ENCODE measurements at regions not wholly inside any gene's neighbourhood (a gene's known extent, or its start where the extent isn't known, plus 50 kb on each side); places are given as distances from the start of the nearest gene placed in this dataset.

- H3K27me3 ChIP-seq (ENCODE audit: insufficient read depth, insufficient read length): peaks cover 6% of the 10 kb centered on the region
- peaks cover 4% of the 10 kb centered on the region for H3K4me1 ChIP-seq (ENCODE audit: insufficient read depth, insufficient read length)
- DNase-seq (ENCODE audit: low read depth, low spot score): no peak
- no peak for TF ChIP-seq YY1 (IDR thresholded peaks at IDR 0.05; ENCODE audit: insufficient read depth, insufficient read length)
- TF ChIP-seq ZNF274 (IDR thresholded peaks at IDR 0.05; ENCODE audit: low read depth, low read length): no peak
- H3K9me3 ChIP-seq (ENCODE audit: insufficient read depth, low read length): peaks cover 7% of the 10 kb centered on the region; the same call in 1 of the 2 replicates
- H3K9ac ChIP-seq (ENCODE audit: insufficient read length, low read depth): no peak overlapping the region
- H3K4me3 ChIP-seq (ENCODE audit: insufficient read length, low read depth): no peak overlapping the region
- H3K36me3 ChIP-seq (ENCODE audit: insufficient read depth, insufficient read length, low read length): no peaks in the 10 kb centered on the region
Measured at GRCh38 chr10:78304091-78305045, 270.7 kb downstream of the RPS24 start.

DNA sequence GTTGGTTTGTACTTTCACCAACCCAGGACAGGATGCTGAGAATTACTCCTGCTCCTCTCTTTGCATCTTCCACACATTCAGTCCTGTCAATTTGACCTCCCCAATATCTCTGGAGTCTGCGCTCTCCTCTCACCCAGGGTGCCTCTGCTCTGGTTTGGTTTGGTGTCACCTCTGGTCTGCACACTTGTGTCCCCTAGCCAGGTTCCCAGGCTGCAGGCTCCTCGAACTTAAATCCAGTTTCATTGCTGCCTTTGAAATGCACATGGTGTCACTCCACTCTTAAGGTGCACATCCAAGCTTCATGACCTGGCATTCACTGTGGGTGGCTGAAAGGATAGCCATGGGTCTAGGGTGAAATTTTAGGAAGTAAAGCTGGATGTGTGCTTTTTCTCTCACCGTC, 271.6 kb downstream of the RPS24 start:
- H3K9me3 ChIP-seq (ENCODE audit: insufficient read depth, low read length): 0 out of 2 replicates have a peak, but pooled peaks cover 2% of the 10 kb centered on the region
- H3K9ac ChIP-seq (ENCODE audit: insufficient read length, low read depth): no peak overlapping the region
- no peak overlapping the region for H3K4me3 ChIP-seq (ENCODE audit: insufficient read length, low read depth)
- TF ChIP-seq ZNF274 (IDR thresholded peaks at IDR 0.05; ENCODE audit: low read depth, low read length): no peak
- no peak for TF ChIP-seq SUZ12 (IDR thresholded peaks at IDR 0.05; ENCODE audit: extremely low read depth, insufficient read depth, insufficient read length)
- TF ChIP-seq YY1 (IDR thresholded peaks at IDR 0.05; ENCODE audit: insufficient read depth, insufficient read length): no peak
- H3K36me3 ChIP-seq (ENCODE audit: insufficient read depth, insufficient read length, low read length): no peaks in the 10 kb centered on the region
- H3K4me1 ChIP-seq (ENCODE audit: insufficient read depth, insufficient read length): peaks cover 4% of the 10 kb centered on the region
- peaks cover 6% of the 10 kb centered on the region for H3K27me3 ChIP-seq (ENCODE audit: insufficient read depth, insufficient read length)
- DNase-seq (ENCODE audit: low read depth, low spot score): no peak

GRCh38 chr10:78306358-78306757, 272.7 kb downstream of the RPS24 start:
- Histone ChIP-seq H3K27me3 (ENCODE audit: insufficient read depth, insufficient read length) (peaks cover 6% of the 10 kb centered on the region), H3K4me1 (ENCODE audit: insufficient read depth, insufficient read length) (peaks cover 8% of the 10 kb centered on the region), H3K9me3 (ENCODE audit: insufficient read depth, low read length) (no peaks in the 10 kb centered on the region), H3K36me3 (ENCODE audit: insufficient read depth, insufficient read length, low read length) (no peaks in the 10 kb centered on the region), H3K4me3 (ENCODE audit: insufficient read length, low read depth) (no peak overlapping the region), H3K9ac (ENCODE audit: insufficient read length, low read depth) (no peak overlapping the region)
- no peak for DNase-seq (ENCODE audit: low read depth, low spot score)
- TF ChIP-seq SUZ12 (IDR thresholded peaks at IDR 0.05; ENCODE audit: extremely low read depth, insufficient read depth, insufficient read length) (no peak), YY1 (IDR thresholded peaks at IDR 0.05; ENCODE audit: insufficient read depth, insufficient read length) (no peak), ZNF274 (IDR thresholded peaks at IDR 0.05; ENCODE audit: low read depth, low read length) (no peak)

- DNase-seq (ENCODE audit: low read depth, low spot score): no peak
- TF ChIP-seq ZNF274 (IDR thresholded peaks at IDR 0.05; ENCODE audit: low read depth, low read length) (no peak), YY1 (IDR thresholded peaks at IDR 0.05; ENCODE audit: insufficient read depth, insufficient read length) (no peak), SUZ12 (IDR thresholded peaks at IDR 0.05; ENCODE audit: extremely low read depth, insufficient read depth, insufficient read length) (no peak)
- H3K4me1 ChIP-seq (ENCODE audit: insufficient read depth, insufficient read length): peaks cover 11% of the 10 kb centered on the region
- no peak overlapping the region for H3K9ac ChIP-seq (ENCODE audit: insufficient read length, low read depth)
- H3K27me3 ChIP-seq (ENCODE audit: insufficient read depth, insufficient read length): peaks cover 6% of the 10 kb centered on the region
- H3K4me3 ChIP-seq (ENCODE audit: insufficient read length, low read depth): no peak overlapping the region
- no peaks in the 10 kb centered on the region for H3K36me3 ChIP-seq (ENCODE audit: insufficient read depth, insufficient read length, low read length)
- H3K9me3 ChIP-seq (ENCODE audit: insufficient read depth, low read length): no peaks in the 10 kb centered on the region
Measured at GRCh38 chr10:78307576-78307975, 273.9 kb downstream of the RPS24 start.

DNA sequence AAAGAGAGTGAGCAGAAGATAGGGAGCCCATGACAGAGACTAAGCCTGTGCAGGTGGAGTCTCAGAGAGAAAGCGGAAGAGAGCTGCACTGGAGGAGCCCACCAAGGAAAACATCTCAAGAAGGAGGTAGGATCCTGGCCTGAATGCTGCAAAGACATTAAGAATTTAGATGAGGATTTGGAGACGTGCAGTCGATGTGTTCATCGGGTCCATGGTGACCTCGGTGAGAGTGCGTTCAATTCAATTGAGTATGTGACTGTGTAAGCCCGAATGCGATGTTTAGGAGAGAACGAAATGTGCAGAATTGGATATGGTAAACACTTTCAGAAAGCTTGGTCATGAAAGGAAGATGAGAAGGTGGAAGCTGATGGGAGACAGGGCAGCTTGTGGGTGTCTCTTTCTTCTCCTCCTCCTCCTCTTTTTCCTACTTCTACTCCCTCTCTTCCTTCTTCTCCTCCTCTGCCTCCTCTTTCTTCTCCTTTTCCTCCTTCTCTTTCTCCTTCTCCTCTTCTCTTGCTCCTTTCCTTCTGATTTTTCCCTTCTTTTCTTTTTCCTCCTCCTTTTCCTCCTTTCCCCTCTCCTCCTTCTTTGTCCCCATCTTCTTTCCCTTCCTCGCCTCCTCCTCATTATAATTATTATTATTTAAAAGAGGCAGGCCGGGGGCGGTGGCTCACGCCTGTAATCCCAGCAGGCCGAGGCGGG, 276.0 kb downstream of the RPS24 start:
- Histone ChIP-seq H3K4me3 (ENCODE audit: insufficient read length, low read depth) (no peak overlapping the region), H3K9me3 (ENCODE audit: insufficient read depth, low read length) (no peaks in the 10 kb centered on the region; the same call in 1 of the 2 replicates), H3K27me3 (ENCODE audit: insufficient read depth, insufficient read length) (no peaks in the 10 kb centered on the region), H3K4me1 (ENCODE audit: insufficient read depth, insufficient read length) (peaks cover 8% of the 10 kb centered on the region), H3K9ac (ENCODE audit: insufficient read length, low read depth) (no peak overlapping the region), H3K36me3 (ENCODE audit: insufficient read depth, insufficient read length, low read length) (no peaks in the 10 kb centered on the region)
- TF ChIP-seq ZNF274 (IDR thresholded peaks at IDR 0.05; ENCODE audit: low read depth, low read length) (no peak), SUZ12 (IDR thresholded peaks at IDR 0.05; ENCODE audit: extremely low read depth, insufficient read depth, insufficient read length) (no peak)
- DNase-seq (ENCODE audit: low read depth, low spot score): no peak

DNA sequence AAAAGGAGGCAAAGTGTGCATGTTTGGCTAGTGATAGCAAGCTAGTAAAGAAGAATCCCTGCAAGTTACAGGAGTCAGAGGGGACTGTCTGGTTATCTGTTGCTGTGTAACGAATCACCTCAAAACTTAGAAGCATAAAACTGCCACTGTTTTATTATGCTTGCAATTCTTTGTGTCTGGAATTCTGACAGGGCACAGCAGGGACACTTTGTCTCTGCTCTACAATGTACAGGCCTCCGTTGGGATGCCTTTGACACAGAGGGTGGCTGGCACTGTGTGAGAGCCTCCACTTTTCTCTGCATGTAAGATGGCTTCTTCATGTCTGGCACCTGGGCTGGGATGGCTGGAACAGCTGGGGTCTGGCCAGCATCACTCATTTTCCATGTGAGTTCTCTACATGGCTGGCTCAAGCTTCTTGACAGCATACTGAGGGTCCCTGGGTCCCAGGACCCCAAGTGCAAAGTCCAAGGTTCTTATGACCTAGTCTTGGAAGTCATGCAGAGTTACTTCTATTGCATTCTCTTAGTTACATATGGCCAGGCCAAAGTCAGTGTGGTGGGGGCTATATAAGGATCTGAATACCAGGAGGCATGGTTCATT, 276.9 kb downstream of the RPS24 start:
- H3K4me1 ChIP-seq (ENCODE audit: insufficient read depth, insufficient read length): peaks cover 8% of the 10 kb centered on the region
- no peak overlapping the region for H3K9ac ChIP-seq (ENCODE audit: insufficient read length, low read depth)
- no peak for DNase-seq (ENCODE audit: low read depth, low spot score)
- no peaks in the 10 kb centered on the region for H3K27me3 ChIP-seq (ENCODE audit: insufficient read depth, insufficient read length)
- TF ChIP-seq SUZ12 (IDR thresholded peaks at IDR 0.05; ENCODE audit: extremely low read depth, insufficient read depth, insufficient read length) (no peak), ZNF274 (IDR thresholded peaks at IDR 0.05; ENCODE audit: low read depth, low read length) (no peak), YY1 (IDR thresholded peaks at IDR 0.05; ENCODE audit: insufficient read depth, insufficient read length) (no peak)
- no peak overlapping the region for H3K4me3 ChIP-seq (ENCODE audit: insufficient read length, low read depth)
- no peaks in the 10 kb centered on the region for H3K36me3 ChIP-seq (ENCODE audit: insufficient read depth, insufficient read length, low read length)
- no peaks in the 10 kb centered on the region; the same call in 1 of the 2 replicates for H3K9me3 ChIP-seq (ENCODE audit: insufficient read depth, low read length)
